Ureter (tissue), 1 donor: ENCODE measurements at regions not wholly inside any gene's neighbourhood (a gene's known extent, or its start where the extent isn't known, plus 50 kb on each side); places are given as distances from the start of the nearest gene placed in this dataset.

Source experiments
- DNase-seq: peaks from one replicate; pipeline ENCODE4 v3.0.0-alpha.2; 2020; ENCODE audit warnings: low spot score
- donor health status: DM: yes; HTN: yes; CAD: no.

DNA sequence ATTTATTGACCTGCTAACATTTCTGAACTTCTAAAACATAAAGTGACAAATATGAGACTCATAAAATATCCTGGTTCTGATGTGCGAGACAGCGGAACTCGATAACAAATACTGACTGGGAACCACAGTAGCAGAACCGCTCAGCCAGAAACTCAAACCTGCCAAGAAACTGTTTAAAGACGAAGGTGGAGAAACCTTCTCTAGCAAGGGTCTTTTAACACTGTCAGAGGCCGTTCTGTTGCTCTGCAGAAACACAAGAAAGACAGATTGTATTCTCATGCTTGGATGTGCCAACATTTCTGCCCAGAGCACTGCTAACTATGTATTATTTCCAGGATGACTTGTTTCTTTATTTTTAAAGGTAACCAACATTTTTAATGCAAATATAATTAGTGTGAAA is 514.8 kb upstream of the ADARB2 start:
- DNase-seq, result no peak

DNA sequence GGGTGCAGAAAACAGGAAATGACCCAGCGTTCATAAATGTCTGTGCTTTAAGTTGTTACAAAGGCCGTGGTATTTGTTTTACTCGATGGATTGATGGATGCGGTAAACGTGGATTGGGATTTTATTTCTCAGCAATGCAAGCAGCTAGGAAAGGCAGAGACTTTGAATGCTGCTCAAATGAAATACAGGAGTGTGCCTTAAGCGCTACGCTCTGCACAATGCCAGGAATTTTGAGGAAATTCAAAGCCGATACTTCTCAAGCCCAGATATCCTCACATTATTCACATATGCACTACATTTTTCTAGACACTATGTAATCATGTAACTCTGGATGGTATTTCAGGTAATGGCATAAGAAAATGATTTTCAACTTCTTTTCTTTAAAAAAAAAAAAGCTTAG is 514.3 kb upstream of the ADARB2 start:
- DNase-seq, result no peak

DNA sequence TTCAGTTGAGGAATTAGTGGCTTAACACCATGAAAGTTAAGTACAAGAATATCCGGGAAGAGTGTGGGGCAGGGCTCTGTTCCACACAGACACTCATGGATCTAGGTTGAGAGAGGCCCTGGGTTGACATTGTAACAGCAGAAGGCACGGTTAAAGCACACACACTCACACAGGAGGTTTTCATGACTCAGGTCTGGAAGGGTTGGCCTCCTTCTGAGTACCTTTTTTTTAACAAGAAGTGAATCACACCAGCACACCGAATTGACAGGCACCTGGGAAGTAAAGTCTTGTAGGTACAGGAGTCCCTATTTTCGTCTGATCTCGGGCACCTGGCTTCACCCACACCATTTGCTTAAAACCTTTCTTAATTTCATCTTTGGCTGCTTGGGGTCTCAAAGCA is 509.4 kb upstream of the ADARB2 start:
- DNase-seq, result no peak

DNA sequence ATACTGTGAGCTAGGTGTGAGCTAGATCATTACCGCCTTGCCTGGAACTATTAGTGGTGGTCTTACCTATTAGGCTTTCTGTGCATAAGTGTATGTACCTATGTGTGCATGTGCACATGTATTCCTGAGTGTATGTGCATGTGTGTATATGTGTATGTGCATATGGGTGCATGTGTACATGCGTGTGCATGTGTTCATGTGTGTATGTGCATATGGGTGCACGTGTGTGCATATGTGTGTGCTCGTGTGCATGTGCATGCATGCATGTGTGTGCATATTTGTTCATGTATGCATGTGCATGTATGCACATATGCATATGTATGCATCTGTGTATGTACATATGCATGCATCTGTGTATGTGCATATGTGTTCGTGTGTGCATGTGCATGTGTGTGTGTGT is 508.3 kb upstream of the ADARB2 start:
- DNase-seq, result no peak

DNA sequence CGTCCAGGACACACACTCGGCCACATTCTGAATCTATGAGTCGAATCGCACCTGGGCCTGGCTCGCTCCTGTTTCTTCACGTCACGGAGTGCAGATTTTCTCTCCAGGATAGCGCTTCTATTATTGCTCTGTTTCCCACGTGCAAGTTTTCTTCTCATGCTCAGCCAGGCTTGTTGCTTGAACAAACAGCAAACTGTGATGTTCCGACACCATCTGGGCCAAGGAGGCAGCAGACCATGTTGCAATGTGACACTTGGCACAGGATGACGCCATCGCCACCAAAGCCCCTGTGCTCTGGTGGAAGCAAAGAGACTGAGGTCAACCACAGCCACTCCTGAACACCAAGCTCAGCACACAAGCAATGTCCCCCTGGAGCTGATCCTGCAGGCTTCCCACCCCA is 507.1 kb upstream of the ADARB2 start:
- no peak for DNase-seq

DNA sequence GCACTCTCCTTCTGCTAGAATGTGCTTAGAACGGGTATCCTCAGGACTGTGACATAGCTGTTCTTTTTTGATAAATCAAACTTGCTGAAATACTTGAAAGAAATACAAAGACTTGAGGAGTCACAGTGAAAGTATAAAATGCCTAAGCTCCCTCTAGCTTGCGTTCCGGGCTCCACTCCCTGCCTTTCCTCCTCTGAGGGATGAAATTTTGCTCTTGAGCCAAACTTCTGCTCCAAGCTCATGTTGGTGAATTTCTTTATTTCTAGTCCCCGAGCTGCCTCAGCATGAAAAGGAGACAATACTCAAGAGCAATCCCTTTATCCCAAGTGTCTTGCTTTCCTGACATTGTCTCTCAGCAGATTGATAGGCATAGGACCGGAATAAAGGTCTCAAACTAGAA is 499.6 kb upstream of the ADARB2 start:
- no peak for DNase-seq

DNA sequence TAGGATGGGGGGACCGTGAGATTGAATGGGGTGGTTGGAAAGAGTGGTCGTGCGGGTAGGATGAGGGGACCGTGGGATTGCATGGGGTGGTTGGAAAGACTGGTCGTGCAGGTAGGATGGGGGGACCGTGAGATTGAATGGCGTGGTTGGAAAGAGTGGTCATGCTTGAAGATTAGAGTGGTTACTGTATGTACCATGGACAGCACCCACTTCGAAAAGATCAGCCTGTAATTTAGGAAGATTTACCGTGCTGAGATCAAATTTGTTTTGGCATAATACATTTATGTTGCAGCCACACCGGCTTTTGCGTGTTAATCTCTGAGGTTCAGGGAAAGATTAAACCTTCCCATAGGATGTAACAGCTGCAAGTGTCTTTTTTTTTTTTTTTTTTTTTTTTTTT is 495.2 kb upstream of the ADARB2 start:
- DNase-seq, result no peak

DNA sequence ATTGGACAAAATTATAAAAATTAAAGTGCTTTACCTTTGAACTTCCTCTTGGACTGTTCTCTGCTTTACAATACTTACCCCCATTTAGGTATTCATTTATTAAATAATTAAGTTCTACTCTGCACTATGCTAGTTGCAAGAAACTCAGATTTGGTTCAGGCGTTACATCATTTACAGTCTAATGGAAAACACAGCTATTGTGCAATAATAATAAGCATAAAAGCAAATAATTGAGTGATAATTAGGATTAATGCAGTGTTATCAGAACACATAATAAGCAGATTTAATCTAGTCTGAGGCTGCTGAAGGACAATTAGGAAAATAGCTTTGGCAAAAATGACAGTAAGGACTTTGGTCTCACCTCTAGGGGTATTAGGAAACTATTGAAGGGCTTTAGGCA is 493.2 kb upstream of the ADARB2 start:
- DNase-seq, result no peak

DNA sequence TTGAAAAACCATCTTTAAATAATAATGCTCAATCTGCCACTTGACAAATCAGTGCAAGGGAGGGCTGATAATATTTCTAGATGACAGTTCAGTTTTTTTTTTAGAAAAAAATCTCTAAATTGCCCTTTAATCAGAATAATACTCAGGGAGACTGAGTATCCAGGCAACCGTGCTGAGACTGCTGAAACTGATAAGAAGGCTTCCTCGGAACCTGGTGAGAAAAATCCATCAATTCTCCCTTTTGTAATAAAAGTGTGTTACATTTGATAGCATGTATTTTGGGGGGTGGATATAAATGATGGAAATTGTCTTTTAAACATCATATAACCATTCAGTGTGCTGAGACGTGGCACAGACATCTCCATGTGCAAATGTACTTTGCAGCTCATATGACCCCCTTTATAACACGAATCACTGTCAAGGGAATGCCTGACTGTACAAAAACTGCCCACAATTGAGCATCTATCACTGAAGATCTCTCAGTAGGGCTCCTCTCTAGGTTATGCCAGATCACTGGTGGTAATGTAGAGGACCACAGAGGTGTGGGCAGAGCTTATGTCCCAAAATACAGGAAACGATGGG is 491.1 kb upstream of the ADARB2 start:
- DNase-seq, result no peak

DNA sequence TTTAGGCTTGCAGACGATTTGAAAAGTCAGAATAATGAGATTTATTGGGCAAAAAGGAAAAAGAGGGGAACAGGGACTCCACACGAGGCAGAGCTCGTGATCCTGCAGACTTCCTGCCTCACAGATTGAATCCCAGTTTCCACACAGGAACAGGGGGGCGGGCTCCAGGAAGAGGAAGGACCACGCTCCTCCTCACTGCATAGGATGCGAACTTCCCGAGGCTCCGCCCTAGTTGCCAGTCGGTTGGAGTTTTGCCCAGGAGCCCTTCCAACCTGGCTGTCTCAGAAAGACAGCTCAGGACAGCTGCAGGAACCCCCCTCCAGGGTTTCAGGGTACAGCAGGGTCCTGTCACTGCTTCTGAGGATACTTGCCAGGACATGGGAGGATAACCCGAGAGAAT is 488.3 kb upstream of the ADARB2 start:
- DNase-seq, result no peak

DNA sequence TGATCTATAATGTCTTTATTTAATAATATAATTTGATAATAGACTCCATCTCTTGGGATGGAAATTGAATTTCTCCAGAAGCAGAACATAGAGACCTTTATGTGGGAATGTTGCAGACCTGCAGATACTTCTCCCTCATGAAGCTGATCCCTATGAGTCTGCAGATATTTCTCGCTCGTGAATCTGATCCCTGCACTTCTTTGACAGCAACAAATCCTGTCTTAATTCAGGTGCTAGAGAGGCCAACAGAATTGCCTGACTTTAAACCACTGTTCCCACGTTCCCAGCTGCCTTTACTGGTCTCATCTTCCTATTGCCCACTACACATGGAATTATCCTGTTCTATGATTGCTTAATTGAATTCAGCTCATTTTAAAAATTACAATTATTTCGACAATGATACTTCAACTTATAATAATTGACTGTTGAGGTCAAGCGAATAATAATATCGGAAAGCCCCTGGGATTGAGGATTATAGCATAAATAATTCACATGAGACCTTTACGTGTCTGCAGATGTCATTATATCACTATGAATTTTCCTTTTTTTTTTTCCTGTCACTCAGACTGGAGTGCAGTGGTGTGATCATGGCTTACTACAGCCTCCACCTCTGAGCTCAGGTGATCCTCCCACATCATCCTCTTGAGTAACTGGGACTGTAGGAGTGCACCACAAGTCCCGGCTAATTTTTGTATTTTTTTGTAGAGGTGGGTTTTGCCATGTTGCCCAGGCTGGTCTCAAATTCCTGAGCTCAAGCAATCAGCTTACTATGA is 486.4 kb upstream of the ADARB2 start:
- DNase-seq, result no peak

DNA sequence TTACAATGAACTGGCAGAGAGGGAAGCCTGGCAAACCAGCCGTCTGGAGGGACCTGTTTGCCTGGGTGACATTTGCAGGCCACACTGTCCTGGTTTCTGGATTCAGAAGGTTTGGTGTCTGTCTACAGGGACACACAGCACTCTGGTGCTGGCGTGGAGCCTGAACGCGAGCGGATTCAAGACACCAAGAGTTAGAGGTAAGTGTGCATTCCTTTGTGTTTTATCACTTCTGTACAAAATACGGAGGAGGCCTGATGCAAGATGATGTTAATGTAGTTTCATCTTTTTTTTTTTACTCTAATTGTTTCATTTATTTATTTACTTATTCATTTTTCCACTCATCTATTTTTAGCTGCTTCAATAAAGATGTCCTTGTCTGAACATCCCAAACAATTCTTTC is 485.3 kb upstream of the ADARB2 start:
- no peak for DNase-seq

DNA sequence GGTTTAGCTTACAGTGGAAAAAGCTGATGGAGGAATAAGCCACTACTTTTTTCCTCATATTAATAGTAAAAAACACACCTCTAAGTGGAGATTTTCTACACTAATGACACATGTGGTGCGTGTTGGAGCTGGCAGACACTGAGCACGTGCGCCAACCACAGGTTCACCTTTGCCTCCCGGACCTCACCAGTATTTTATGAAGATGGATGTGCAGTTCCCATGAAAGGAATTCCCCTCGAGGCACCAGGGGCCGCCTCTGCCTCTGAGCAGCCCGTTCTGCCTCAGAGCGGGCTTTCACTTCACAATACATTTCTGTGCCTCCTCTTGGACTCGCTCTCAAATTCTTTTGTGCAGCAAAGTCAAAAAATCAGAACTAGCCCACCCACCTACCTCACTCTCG is 477.5 kb upstream of the ADARB2 start:
- DNase-seq, result no peak

DNA sequence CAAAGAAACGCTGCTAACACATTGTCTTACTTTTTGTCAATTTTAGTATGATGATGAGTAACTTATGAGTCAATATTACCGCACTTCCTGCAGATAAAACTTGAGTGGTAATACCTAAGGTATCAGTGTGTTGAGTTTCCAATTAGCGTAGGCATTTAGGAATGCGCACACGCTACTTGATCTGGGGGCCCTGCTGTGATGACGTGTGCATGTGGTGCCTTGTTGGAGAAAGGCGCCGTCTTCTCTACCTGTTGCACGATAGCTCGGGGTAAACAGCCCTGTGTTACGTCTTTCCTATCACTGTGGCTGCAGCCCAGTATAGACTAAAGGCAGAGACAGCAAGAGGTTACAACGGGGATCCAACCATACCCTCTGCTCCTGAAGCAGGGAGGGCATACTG is 476.8 kb upstream of the ADARB2 start:
- no peak for DNase-seq

DNA sequence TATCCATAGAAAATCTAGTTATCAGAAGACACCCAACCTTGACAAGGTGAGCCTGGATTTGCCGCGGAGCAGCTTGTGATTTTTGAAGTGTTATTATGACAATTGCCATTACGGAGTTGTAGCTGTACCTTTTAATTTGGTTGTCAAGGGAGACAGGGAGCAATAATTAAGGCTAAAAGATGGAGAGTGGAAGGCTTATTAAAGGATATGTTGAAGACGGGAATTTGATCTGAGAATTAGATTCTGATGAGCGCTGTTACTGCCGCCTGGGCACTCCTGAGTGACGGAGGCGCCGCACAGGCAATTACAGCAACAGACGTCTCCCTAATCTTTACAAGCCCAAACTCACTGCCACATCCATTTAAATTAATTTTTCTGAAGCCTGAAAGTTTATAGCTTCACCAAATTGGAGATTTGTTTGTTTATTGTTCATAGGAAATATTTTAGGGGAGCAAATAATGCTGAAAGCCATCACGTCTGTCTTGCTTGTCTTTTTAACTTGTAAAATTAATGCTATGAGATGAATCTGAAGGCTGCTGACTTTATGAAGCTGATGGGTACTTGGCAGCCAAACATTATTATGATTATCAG is 475.0 kb upstream of the ADARB2 start:
- no peak for DNase-seq

DNA sequence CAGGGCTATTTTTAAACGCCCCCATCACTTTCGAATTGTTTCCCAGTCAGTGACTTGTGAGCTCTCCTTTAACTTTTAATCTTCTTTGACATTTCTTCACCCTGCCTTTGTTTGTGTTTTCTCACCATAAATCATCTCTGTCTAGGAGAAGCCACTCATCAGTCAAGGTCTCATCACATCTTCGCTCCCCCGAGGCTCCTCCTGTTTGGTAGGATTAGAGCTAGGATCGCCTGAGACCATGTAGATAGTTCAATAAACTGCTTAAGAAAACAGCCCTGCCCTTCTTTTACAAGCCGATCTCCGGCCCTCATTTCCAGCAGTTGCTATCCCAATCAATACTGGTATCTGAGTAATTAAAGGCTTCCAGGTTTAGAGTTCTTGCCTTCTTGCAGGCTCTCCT is 472.8 kb upstream of the ADARB2 start:
- no peak for DNase-seq

DNA sequence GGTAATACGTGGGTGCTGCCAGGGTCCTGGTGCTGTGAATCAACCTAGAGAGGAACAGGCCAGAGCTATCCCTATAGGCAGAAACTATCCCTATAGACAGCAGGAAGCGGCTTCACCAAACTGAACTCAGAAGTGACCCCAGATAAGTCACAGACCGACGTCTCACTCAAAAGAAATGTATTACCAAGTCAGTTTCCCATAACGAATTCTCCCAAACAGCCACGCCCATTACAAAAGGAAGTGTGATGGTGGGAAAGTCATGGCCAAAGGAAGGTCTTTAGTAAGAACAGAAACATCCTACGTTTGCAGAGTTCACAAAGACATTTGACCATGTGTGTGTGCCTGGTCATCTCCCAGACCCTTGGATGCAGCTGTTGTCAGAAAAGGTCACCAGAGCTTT is 470.8 kb upstream of the ADARB2 start:
- DNase-seq, result no peak

DNA sequence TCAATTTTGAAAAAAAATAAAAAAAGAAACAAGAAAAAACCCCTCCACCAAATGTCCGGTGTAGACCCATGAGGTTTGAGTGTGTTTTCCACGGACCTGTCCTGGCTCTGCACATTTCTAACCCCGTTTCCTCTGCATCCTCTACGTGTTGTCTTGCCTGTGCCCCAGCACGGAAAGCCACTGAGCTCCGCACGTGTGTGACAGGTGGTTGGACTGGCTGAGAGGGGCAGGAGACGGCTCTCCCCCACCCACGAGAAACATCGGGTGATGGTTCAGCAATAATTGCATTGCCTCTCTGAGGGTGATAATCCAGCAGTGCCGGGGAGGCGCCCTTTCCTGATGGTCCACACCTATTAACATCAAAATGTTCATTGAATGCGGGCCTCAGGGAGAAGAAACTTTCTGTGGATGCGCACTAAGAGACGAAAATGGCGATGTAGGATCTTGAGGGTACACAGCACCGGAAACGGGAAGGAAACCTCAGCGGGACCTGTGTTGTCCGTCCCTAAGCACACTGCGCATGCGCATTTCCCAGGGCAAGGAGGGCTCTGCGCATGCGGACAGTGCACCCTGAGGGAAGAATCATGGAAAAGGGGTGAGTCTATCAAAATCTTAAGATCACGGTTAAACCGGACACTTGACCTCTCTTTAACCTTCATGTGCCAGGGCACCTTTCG is 470.1 kb upstream of the ADARB2 start:
- DNase-seq, result no peak

DNA sequence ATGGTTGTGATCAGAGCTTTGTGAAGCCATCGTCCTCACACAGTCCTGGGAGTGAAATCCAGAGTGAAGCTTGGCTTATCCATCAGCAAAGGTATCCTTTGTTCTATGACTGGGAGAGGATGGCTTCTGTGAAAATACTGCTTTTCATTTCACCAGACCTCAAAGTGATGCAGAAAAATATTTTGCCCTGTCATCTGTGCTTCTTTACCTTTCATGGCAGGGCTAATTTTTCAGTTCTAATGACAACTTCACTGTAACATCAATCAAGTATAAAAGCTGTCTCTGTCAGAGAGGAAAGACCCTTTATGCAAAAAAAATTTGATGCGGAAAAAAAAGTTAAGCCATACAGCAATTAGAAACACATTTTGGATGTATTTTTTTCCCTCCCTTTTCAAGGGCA is 468.1 kb upstream of the ADARB2 start:
- DNase-seq, result no peak

DNA sequence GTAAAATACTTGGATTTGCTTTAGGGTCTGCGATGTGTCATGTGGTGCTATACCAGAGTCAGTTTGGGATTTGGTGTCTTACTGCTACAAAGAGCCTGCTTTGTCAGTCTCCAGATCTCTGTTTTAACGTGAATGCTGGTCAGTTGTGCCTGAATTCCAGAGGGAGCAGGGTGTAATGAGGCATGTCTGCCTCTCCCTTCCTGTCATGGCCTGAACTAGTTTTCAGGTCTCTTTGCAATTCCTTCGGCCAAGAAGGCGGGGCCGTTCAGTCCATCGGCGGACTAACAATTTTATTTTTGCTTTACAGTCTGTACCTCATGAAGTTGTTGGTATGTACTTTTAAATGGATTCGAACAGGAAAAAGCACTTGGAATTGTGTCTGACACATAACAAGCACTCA is 465.1 kb upstream of the ADARB2 start:
- no peak for DNase-seq

DNA sequence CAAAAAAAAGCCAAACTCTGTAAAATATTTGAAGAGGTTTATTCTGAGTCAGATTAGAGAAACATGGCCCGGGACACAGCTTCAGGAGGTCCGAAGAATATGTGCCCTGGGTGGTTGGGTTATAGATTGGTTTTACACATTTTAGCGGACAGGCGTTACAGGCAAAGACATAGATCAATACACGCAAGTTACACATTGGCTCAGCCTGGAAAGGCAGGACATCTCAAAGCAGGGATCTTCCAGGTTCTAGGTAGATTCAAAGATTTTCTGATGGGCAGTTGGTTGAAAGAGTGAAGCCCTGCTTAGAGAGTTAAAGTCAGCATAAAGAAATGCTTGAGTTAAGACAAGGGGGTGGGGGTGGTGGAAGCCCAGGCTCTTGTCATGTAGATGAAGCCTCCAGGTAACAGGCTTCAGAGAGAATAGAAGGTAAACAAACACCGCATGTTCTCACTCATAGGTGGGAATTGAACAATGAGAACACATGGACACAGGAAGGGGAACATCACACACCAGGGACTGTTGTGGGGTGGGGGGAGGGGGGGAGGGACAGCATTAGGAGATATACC is 464.3 kb upstream of the ADARB2 start:
- no peak for DNase-seq

DNA sequence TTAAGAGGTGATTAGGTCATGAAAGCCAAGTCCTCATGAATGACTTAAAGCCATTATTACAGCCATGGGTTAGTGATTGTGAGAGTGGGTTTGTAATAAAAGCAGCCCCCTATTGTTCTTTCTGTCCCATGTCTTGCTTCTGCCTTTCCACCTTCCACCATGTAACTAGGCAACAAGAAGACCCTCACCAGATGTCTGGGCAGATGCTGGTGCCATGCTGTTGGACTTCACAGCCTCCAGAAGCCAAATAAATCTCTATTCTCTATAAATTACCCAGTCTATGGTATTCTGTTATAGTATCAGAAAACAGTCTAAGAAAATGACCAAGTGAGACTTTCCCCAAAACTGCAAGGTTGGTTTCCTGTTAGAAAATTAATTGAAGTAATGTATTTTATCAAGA is 460.3 kb upstream of the ADARB2 start:
- no peak for DNase-seq

DNA sequence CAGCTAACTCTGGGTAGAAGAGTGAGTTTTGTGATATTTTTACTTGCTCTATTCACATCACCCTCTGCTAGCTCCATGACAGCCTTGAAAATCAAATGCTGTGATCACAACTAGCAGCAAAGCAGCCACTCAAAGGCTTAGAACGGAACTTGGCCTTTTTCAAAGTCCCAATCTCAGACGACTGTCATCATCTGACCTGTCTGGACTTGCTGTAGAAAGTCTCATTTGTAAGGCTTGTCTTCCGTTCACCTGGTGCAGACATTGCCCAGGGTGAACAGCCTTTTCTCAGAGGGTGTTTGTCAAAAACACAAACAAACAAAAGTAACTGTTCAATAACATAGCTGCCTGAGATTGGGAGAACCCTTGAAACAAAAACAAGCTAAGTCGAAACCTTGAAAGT is 458.9 kb upstream of the ADARB2 start:
- DNase-seq, result no peak
